ENCODE measurements at regions not wholly inside any gene's neighbourhood (a gene's known extent, or its start where the extent isn't known, plus 50 kb on each side); places are given as distances from the start of the nearest gene placed in this dataset.

DNA sequence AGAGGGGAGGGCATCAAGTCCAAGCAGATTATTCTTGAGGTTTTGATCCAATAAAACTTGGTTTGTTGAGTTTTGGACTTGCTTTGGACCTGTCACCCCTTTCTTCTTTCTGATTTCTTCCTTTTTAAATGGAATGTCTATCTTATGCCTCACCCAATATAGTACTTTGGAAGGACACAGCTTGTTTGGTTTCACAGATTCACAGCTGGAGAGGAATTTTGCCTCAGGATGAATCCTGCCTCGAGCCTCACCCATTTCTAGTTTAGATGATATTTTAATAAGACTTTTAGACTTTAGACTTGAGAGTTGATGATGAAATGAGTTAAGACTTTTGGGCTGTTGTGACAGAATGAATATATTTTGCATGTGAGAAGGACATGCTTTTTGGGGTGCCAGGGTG, 136.9 kb upstream of the PDE5A start:
- DNase-seq (ENCODE audit: low read depth in 1 of 2, low spot score in 1 of 2), result no peak
- Histone ChIP-seq H3K27ac (no peak overlapping the region), H3K9me3 (ENCODE audit: low read depth) (no peaks in the 10 kb centered on the region), H3K36me3 (no peaks in the 10 kb centered on the region), H3K4me3 (no peak overlapping the region), H3K27me3 (no peaks in the 10 kb centered on the region), H3K4me1 (ENCODE audit: low read depth) (no peaks in the 10 kb centered on the region)
- TF ChIP-seq, protein P1, sequence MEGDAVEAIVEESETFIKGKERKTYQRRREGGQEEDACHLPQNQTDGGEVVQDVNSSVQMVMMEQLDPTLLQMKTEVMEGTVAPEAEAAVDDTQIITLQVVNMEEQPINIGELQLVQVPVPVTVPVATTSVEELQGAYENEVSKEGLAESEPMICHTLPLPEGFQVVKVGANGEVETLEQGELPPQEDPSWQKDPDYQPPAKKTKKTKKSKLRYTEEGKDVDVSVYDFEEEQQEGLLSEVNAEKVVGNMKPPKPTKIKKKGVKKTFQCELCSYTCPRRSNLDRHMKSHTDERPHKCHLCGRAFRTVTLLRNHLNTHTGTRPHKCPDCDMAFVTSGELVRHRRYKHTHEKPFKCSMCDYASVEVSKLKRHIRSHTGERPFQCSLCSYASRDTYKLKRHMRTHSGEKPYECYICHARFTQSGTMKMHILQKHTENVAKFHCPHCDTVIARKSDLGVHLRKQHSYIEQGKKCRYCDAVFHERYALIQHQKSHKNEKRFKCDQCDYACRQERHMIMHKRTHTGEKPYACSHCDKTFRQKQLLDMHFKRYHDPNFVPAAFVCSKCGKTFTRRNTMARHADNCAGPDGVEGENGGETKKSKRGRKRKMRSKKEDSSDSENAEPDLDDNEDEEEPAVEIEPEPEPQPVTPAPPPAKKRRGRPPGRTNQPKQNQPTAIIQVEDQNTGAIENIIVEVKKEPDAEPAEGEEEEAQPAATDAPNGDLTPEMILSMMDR (IDR thresholded peaks at IDR 0.05; ENCODE audit: low read depth, low read length), result no peak

DNA sequence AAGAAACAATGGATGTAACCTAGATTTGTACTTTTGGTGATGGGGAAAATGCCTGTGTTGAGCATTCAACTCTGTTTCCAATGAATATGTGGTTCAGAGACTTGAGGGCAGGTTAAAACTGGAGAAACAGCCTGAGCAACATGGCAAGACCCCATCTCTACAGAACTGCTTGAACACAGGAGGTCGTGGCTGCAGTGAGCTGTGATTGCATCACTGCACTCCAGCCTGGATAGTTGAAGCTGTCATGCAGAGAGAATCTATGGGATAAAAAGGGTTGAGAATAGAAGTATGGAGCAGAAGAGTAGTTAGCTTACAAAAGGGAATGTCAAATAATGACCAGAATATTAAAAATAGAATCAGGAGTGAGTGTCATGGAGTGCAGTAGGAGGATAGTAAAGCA, 134.8 kb upstream of the PDE5A start:
- Histone ChIP-seq H3K27me3 (no peaks in the 10 kb centered on the region), H3K27ac (no peak overlapping the region), H3K9me3 (ENCODE audit: low read depth) (no peaks in the 10 kb centered on the region), H3K4me1 (ENCODE audit: low read depth) (no peaks in the 10 kb centered on the region), H3K4me3 (no peak overlapping the region), H3K36me3 (no peaks in the 10 kb centered on the region)
- TF ChIP-seq, protein P1 (IDR thresholded peaks at IDR 0.05; ENCODE audit: low read depth, low read length), result no peak
- no peak for DNase-seq (ENCODE audit: low read depth in 1 of 2, low spot score in 1 of 2)

DNA sequence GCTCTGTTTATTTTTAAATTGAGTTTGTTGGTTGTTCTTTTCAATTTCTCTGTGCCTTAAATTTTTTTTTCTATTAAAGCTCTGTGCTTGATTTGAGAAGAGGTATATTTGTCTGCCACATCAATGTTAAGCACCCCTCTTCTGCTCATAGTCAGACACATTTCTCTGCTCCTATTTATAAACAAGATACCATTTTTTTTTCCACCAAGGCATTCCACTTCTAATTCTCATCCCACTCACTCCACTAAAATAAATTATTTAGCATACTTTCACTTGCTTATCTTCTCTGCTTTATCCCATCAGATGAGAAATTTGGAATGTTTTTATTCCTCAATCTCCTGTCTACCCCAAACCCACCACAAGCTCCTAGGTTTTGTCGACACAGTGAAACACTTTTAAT, 127.0 kb upstream of the PDE5A start:
- no peak for DNase-seq (ENCODE audit: low read depth in 1 of 2, low spot score in 1 of 2)
- no peaks in the 10 kb centered on the region for H3K9me3 ChIP-seq (ENCODE audit: low read depth)
- TF ChIP-seq, protein P1 (IDR thresholded peaks at IDR 0.05; ENCODE audit: low read depth, low read length), result no peak

DNA sequence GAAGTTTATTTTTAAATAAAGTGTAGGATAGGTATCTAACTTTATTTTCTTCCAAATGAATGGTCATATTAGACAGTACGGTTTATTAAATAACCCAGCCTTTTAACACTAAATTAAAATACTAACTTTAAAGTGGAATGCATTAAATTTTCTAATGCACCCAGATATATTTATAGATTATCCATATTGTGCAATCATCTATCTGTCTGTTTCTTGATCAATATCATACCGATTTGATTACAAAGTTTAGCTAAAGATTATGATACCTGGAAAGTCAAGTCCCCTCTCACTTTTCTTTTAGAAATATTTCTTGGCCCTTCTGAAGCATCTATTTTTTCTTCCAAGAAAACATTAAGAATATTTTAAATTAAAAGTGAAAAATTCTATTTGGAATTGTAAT, 124.3 kb upstream of the PDE5A start:
- H3K27ac ChIP-seq, result no peak overlapping the region
- H3K36me3 ChIP-seq, result no peaks in the 10 kb centered on the region
- H3K4me1 ChIP-seq (ENCODE audit: low read depth), result peaks cover 3% of the 10 kb centered on the region
- no peak for DNase-seq (ENCODE audit: low read depth in 1 of 2, low spot score in 1 of 2)
- no peaks in the 10 kb centered on the region for H3K27me3 ChIP-seq
- no peaks in the 10 kb centered on the region for H3K9me3 ChIP-seq (ENCODE audit: low read depth)
- TF ChIP-seq, protein P1 (IDR thresholded peaks at IDR 0.05; ENCODE audit: low read depth, low read length), result no peak
- no peak overlapping the region for H3K4me3 ChIP-seq

More for the DNA sequence above, 127.0 kb upstream of the PDE5A start:
- Histone ChIP-seq H3K36me3 (no peaks in the 10 kb centered on the region), H3K27ac (no peak overlapping the region), H3K4me3 (no peak overlapping the region), H3K4me1 (ENCODE audit: low read depth) (no peaks in the 10 kb centered on the region), H3K27me3 (no peaks in the 10 kb centered on the region)

DNA sequence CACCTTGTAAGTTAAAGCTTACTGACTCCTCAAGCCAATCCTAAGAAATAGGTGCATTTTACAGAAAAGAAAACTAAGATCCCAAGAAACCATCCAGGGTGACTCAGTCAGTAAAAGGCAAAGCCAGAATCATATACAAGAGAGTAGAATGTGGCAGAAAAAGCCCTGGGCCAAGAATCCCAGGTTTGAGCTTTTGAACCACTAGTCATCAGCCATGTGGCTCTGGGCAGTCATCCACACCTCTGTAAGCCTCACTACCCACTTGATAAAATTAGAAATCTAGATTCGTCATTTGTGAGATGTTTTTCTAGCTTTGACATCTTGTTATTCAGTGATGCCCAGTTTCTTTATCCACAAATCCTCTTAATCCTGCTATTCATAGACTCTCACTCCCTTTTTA, 122.2 kb upstream of the PDE5A start:
- no peak for DNase-seq (ENCODE audit: low read depth in 1 of 2, low spot score in 1 of 2)
- Histone ChIP-seq H3K27me3 (no peaks in the 10 kb centered on the region), H3K4me3 (no peak overlapping the region), H3K4me1 (ENCODE audit: low read depth) (peaks cover 3% of the 10 kb centered on the region), H3K36me3 (no peaks in the 10 kb centered on the region), H3K9me3 (ENCODE audit: low read depth) (no peaks in the 10 kb centered on the region), H3K27ac (no peak overlapping the region)
- TF ChIP-seq, protein P1 (IDR thresholded peaks at IDR 0.05; ENCODE audit: low read depth, low read length), result no peak

DNA sequence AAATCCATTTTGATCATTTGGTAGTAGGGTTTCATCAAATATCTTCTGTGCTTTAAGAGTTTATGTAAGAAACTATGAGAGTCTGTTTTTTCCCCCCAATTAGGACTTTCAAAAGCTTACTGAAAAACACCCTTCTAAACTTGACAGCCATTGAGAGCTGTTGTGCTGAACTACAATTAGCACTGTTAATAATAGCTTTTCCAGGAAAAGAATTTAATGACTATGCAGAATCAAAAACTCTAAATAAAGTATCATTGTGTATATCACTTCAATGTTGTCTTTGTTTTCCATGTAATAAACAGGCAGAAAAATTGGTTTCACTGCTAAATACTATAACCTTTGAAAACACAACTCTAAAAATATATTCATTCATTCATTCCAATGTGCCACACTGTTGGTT, 121.4 kb upstream of the PDE5A start:
- Histone ChIP-seq H3K27ac (no peak overlapping the region), H3K36me3 (no peaks in the 10 kb centered on the region), H3K9me3 (ENCODE audit: low read depth) (no peaks in the 10 kb centered on the region), H3K4me1 (ENCODE audit: low read depth) (peaks cover 3% of the 10 kb centered on the region), H3K27me3 (no peaks in the 10 kb centered on the region), H3K4me3 (no peak overlapping the region)
- no peak for DNase-seq (ENCODE audit: low read depth in 1 of 2, low spot score in 1 of 2)
- TF ChIP-seq, protein P1 (IDR thresholded peaks at IDR 0.05; ENCODE audit: low read depth, low read length), result no peak

Measured in cardiac muscle cell (in vitro differentiated cells and primary cell).